Fibroblast of the conjunctiva (primary cell): ENCODE measurements at regions not wholly inside any gene's neighbourhood (a gene's known extent, or its start where the extent isn't known, plus 50 kb on each side); places are given as distances from the start of the nearest gene placed in this dataset.

Source experiments
- DNase-seq: peaks from one replicate; pipeline ENCODE4 v3.0.0-alpha.2; 2010; ENCODE audit warnings: low read depth

GRCh38 chr3:22594990-22595389, 608.1 kb upstream of the UBE2E2 start:
- DNase-seq: no peak

DNA sequence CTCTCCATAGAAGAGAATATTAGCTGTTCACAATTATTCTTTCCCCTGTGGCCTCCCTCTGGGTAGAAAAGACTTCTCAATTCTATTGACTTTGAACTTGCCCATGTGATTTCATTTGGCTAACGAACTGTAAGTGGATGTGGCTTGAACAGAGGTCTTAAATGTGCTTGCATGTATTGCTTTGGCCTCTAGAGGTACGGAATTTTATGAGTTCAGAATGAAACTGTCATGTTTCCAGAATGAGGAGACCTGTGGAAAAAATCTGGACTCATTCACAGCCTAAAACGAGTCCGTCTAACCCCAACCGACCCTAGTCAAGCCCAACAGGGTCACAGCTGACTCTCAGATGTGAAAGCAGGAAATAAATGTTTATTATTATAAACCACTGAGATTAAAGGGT, 596.7 kb upstream of the UBE2E2 start:
- no peak for DNase-seq

GRCh38 chr3:22606938-22607337, 596.2 kb upstream of the UBE2E2 start:
- DNase-seq: no peak

- no peak for DNase-seq
Measured at GRCh38 chr3:22608093-22608492, 595.0 kb upstream of the UBE2E2 start.

GRCh38 chr3:22608721-22609120, 594.4 kb upstream of the UBE2E2 start:
- no peak for DNase-seq

GRCh38 chr3:22609139-22609538, 594.0 kb upstream of the UBE2E2 start:
- DNase-seq: no peak

- DNase-seq: no peak
Measured at GRCh38 chr3:22612927-22613326, 590.2 kb upstream of the UBE2E2 start.

DNA sequence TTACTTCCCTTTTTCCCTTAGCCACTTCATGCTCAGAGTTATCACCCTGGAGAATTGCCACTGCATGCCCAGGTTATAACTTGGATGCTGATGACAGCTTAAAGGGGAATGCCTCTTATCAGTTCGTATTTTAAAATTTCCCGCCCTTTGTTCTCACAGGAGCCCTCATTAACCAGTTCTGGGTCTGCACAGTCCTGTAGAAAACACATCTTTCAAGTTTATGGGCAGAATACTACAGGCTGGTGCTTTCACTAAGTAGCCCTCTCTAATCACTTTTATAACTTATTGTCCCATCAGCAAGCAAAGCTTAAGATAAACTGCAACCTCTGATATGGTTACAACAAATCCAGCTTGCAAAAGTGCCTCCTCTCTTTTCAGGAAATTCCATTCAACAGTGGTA, 587.3 kb upstream of the UBE2E2 start:
- no peak for DNase-seq

DNA sequence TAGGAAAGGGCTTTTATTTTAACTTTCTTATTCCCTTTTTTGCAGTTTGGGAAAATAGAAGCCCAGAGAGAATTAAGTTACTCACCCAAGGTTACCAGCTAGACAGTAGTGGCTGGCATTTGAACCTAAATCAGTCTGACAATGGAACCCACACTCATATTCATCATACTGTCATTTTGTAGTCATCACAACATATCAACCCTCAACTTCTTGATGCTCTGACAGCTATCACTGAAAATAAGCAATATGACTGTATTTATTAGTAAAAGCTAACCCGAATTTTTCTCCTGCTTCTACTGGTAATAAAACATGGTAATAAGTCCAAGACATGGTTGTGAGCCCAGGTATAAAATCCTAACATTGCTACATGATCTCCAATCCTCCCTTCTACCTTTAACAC, 585.8 kb upstream of the UBE2E2 start:
- no peak for DNase-seq

- DNase-seq: no peak
Measured at GRCh38 chr3:22620498-22620897, 582.6 kb upstream of the UBE2E2 start.

GRCh38 chr3:22621205-22621809, 581.8 kb upstream of the UBE2E2 start:
- DNase-seq: no peak

- DNase-seq: no peak
Measured at GRCh38 chr3:22627993-22628499, 575.1 kb upstream of the UBE2E2 start.

DNA sequence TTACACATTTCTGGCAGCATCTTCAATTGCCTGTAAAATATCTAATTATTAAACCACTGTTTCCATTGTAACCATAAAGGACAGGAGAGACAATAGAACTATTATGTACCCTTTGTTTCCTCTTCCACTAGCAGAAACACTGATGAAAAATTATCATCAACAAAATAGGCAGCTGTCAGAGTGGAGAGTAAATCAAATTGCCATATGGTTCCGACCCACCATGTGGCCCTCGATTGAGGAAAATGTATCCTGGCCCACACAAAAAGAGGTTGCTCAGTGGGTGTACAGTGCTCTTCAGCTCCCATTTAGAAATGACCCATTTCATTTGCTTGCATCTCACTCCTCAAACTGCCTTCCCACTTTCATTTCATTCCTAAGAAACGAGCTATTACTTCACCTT, 570.6 kb upstream of the UBE2E2 start:
- no peak for DNase-seq

- no peak for DNase-seq
Measured at GRCh38 chr3:22634433-22634832, 568.7 kb upstream of the UBE2E2 start.

- no peak for DNase-seq
Measured at GRCh38 chr3:22659651-22660475, 543.3 kb upstream of the UBE2E2 start.

- no peak for DNase-seq
Measured at GRCh38 chr3:22660606-22661005, 542.5 kb upstream of the UBE2E2 start.

DNA sequence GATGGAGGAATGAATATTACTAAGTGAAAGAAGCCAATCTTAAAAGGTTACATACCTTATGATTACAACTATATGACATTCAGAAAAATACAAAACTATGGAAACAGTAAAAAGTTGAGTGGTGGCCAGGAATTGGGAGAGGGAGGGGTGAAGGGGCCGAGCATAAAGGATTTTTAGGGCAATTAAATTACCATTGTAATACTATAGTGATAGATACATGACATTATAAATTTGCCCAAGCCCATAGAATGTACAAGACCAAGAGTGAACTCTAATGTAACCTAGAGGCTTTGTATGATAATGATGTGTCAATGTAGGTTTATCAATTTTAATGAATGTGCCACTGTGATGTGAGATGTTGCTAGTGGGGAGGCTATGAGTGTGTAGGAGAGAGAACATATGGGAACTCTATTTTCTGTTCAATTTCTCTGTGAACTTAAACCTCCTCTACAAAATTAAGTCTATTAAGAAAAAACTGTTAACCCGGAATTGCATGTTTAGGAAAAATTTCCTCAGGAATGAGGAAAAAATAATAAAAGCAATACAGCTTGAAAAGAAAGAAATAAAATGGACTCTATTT, 541.9 kb upstream of the UBE2E2 start:
- no peak for DNase-seq

GRCh38 chr3:22665528-22665927, 537.6 kb upstream of the UBE2E2 start:
- no peak for DNase-seq

GRCh38 chr3:22666736-22667135, 536.4 kb upstream of the UBE2E2 start:
- no peak for DNase-seq

DNA sequence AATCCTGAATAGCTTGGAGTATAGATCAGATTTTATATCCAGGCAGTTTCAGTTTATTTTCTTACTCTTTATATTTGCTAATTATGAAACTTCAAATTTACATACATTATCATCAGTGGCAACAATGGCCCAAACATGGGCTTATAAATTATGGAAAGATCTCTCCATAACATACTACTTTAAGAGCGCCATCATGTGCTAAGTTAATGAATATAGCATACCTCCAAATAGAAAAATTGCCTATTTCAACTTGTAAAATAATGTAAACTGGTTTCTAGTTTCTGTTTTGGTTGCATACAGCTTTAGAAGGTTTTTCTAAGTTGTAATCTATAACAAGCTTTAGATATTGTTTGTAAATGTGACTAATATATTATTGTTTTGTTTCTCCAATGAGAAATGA, 531.3 kb upstream of the UBE2E2 start:
- no peak for DNase-seq

- DNase-seq: no peak
Measured at GRCh38 chr3:22684739-22685138, 518.4 kb upstream of the UBE2E2 start.

- DNase-seq: no peak
Measured at GRCh38 chr3:22685597-22685996, 517.5 kb upstream of the UBE2E2 start.

GRCh38 chr3:22691407-22691806, 511.7 kb upstream of the UBE2E2 start:
- DNase-seq: no peak
